ENCODE measurements at regions not wholly inside any gene's neighbourhood (a gene's known extent, or its start where the extent isn't known, plus 50 kb on each side); places are given as distances from the start of the nearest gene placed in this dataset.

- intact Hi-C loops (cut with micrococcal nuclease; ENCODE audit: unreplicated experiment): no loop called here
- Histone ChIP-seq H3K4me2 (no peak overlapping the region), H3K9me2 (ENCODE audit: insufficient read depth) (no peaks in the 10 kb centered on the region), H3K79me2 (ENCODE audit: low read depth) (no peaks in the 10 kb centered on the region), H3K4me1 (replicated peaks; ENCODE audit: insufficient read depth) (no peaks in the 10 kb centered on the region), H4K20me1 (ENCODE audit: insufficient read depth) (no peaks in the 10 kb centered on the region), H3K27me3 (ENCODE audit: insufficient read depth, low read depth) (0 out of 2 replicates have a peak, but pooled peaks cover 6% of the 10 kb centered on the region), H3F3A (ENCODE audit: insufficient read depth, low read depth) (no peaks in the 10 kb centered on the region), H3K27ac (no peak overlapping the region), H3K9me3 (ENCODE audit: insufficient read depth, low read depth) (no peaks in the 10 kb centered on the region), H3K36me3 (ENCODE audit: low read depth) (no peaks in the 10 kb centered on the region), H3K4me3 (no peak overlapping the region), H2AFZ (no peak overlapping the region)
- TF ChIP-seq EZH2 (IDR thresholded peaks at IDR 0.05; ENCODE audit: low read depth): no peak
- TF ChIP-seq, protein P1, sequence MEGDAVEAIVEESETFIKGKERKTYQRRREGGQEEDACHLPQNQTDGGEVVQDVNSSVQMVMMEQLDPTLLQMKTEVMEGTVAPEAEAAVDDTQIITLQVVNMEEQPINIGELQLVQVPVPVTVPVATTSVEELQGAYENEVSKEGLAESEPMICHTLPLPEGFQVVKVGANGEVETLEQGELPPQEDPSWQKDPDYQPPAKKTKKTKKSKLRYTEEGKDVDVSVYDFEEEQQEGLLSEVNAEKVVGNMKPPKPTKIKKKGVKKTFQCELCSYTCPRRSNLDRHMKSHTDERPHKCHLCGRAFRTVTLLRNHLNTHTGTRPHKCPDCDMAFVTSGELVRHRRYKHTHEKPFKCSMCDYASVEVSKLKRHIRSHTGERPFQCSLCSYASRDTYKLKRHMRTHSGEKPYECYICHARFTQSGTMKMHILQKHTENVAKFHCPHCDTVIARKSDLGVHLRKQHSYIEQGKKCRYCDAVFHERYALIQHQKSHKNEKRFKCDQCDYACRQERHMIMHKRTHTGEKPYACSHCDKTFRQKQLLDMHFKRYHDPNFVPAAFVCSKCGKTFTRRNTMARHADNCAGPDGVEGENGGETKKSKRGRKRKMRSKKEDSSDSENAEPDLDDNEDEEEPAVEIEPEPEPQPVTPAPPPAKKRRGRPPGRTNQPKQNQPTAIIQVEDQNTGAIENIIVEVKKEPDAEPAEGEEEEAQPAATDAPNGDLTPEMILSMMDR (conservative IDR thresholded peaks at IDR 0.05): no peak
- BruUV-seq (replicated peaks): no TSS peak
- CTCF ChIA-PET: no interaction called here
- POLR2A ChIA-PET (ENCODE audit: unreplicated experiment): no interaction called here
- DNase-seq: no peak
Observed at GRCh38 chr6:168870982-168871381, 382.7 kb downstream of the THBS2 start.

- no peaks in the 10 kb centered on the region for H3K9me2 ChIP-seq (ENCODE audit: insufficient read depth)
- intact Hi-C loops (cut with micrococcal nuclease; ENCODE audit: unreplicated experiment): no loop called here
- no peaks in the 10 kb centered on the region for H3K79me2 ChIP-seq (ENCODE audit: low read depth)
- H3K4me2 ChIP-seq: no peak overlapping the region
- DNase-seq: no peak
- TF ChIP-seq EZH2 (IDR thresholded peaks at IDR 0.05; ENCODE audit: low read depth): no peak
- TF ChIP-seq, protein P1 (conservative IDR thresholded peaks at IDR 0.05): no peak
- H3K36me3 ChIP-seq (ENCODE audit: low read depth): no peaks in the 10 kb centered on the region
- no peak overlapping the region for H3K27ac ChIP-seq
- H3K4me3 ChIP-seq: no peak overlapping the region
- BruUV-seq (replicated peaks): no TSS peak
- H3K27me3 ChIP-seq (ENCODE audit: insufficient read depth, low read depth): peaks cover 7% of the 10 kb centered on the region; the same call in 1 of the 2 replicates
- no peaks in the 10 kb centered on the region for H3K9me3 ChIP-seq (ENCODE audit: insufficient read depth, low read depth)
- H3F3A ChIP-seq (ENCODE audit: insufficient read depth, low read depth): no peaks in the 10 kb centered on the region
- H2AFZ ChIP-seq: no peak overlapping the region
- H4K20me1 ChIP-seq (ENCODE audit: insufficient read depth): no peaks in the 10 kb centered on the region
- ChIA-PET CTCF (interaction anchor here (0.5 kb wide), 1 partner anchor 13 kb away, joined by 3 read pairs; no protein-coding TSS in a partner anchor), POLR2A (ENCODE audit: unreplicated experiment) (interaction anchor here (0.5 kb wide), 1 partner anchor 251 kb away, joined by 5 read pairs; no protein-coding TSS in a partner anchor)
- no peaks in the 10 kb centered on the region for H3K4me1 ChIP-seq (replicated peaks; ENCODE audit: insufficient read depth)
Observed at GRCh38 chr6:168867247-168868102, 386.2 kb downstream of the THBS2 start.

DNA sequence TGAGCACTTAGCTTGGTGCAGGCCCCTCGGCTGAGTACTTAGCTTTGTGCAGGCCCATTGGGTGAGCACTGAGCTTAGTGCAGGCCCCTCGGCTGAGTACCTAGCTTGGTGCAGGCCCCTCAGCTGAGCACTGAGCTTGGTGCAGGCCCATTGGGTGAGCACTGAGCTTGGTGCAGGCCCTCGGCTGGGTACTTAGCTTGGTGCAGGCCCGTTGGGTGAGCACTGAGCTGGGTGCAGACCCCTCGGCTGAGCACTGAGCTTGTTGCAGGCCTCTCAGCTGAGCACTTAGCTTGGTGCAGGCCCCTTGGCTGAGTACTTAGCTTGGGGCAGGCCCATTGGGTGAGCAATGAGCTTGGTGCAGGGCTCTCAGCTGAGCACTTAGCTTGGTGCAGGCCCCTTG is 387.1 kb downstream of the THBS2 start:
- TF ChIP-seq, protein P1 (conservative IDR thresholded peaks at IDR 0.05): no peak
- no peak for TF ChIP-seq EZH2 (IDR thresholded peaks at IDR 0.05; ENCODE audit: low read depth)

More for the DNA sequence above, 387.1 kb downstream of the THBS2 start:
- ChIA-PET POLR2A (ENCODE audit: unreplicated experiment) (no interaction called here), CTCF (no interaction called here)
- no peaks in the 10 kb centered on the region for H3K9me2 ChIP-seq (ENCODE audit: insufficient read depth)
- H3K36me3 ChIP-seq (ENCODE audit: low read depth): no peaks in the 10 kb centered on the region
- H3K79me2 ChIP-seq (ENCODE audit: low read depth): no peaks in the 10 kb centered on the region
- H2AFZ ChIP-seq: no peak overlapping the region
- DNase-seq: no peak
- H3K27me3 ChIP-seq (ENCODE audit: insufficient read depth, low read depth): peaks cover 7% of the 10 kb centered on the region; the same call in 1 of the 2 replicates
- H3K9me3 ChIP-seq (ENCODE audit: insufficient read depth, low read depth): no peaks in the 10 kb centered on the region
- H3K4me1 ChIP-seq (replicated peaks; ENCODE audit: insufficient read depth): no peaks in the 10 kb centered on the region
- BruUV-seq (replicated peaks): no TSS peak
- no peak overlapping the region for H3K4me3 ChIP-seq
- intact Hi-C loops (cut with micrococcal nuclease; ENCODE audit: unreplicated experiment): no loop called here
- no peak overlapping the region for H3K4me2 ChIP-seq
- no peaks in the 10 kb centered on the region for H3F3A ChIP-seq (ENCODE audit: insufficient read depth, low read depth)
- no peak overlapping the region for H3K27ac ChIP-seq
- no peaks in the 10 kb centered on the region for H4K20me1 ChIP-seq (ENCODE audit: insufficient read depth)
